Skeletal muscle cell (primary cell): ENCODE measurements at regions not wholly inside any gene's neighbourhood (a gene's known extent, or its start where the extent isn't known, plus 50 kb on each side); places are given as distances from the start of the nearest gene placed in this dataset.

Experiments used
- DNase-seq: peaks from one replicate; pipeline ENCODE4 v3.0.0-alpha.2; 2010; ENCODE audit warnings: low read depth
- H3K4me3 ChIP-seq: 2 replicates; pipeline ENCODE4 v1.5.1; 2011; ENCODE audit warnings: low read depth, mild to moderate bottlenecking, control low read depth, low read length, moderate library complexity

DNA sequence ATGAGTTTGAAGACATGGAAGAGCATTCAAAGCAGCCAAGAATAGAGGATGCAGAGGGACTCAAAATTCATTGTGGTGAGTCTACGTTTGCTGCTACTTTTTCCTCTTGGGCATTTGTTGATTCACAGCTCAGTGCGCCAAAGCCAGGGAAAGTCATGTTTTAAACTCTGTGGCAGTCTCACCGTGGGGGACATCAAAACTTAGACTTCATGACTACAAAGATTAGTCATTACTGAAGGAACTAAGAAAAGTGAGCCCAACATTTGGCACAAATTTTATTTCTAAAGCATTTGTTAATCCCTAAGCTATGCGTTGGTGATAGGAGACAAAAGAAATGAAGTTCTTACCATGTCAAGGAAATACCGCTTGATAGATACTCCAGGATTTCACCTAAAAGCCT lies 73.7 kb upstream of the MTAP start:
- H3K4me3 ChIP-seq = no peak overlapping the region
- DNase-seq = peak; percentile 69

GRCh38 chr9:21729648-21730047 lies 72.8 kb upstream of the MTAP start:
- H3K4me3 ChIP-seq = no peak overlapping the region
- no peak for DNase-seq

DNA sequence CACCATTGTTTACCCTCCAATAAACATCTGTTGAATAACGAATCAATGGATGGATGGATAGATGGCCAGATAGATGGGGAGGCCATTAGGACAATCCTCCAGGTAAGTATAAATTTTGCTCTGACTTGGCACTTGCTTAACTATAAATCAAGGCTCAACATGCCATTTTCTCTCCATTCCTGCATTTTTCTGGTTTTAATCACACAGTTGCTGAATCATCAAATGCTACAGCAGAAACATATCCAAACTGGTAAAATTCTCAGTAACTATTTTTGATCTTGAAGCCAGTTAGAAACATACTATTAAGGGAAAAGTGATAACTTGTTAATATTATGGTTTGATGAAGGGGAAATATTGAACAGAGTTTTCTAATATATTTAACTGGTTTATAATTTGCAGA lies 71.5 kb upstream of the MTAP start:
- no peak overlapping the region for H3K4me3 ChIP-seq
- DNase-seq = no peak

DNA sequence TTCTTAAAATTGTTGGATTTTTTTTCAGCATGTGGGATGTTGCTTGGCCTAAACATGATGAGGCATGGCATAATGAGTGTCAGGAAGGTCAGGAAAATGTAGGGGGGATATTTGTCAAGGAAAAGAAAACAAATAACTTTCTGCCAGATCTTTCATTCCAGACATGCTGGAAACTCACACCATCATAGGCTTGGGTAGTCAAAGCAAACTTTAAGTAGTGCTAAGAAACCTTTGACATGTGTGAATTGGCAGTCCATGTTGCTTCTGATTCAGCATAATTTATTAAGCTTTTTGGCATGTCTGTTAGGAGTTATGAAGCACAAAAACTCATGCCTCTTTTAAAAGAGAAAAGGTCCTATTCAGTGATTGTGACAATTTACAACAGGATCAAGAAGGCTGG lies 61.3 kb upstream of the MTAP start:
- no peak for DNase-seq

DNA sequence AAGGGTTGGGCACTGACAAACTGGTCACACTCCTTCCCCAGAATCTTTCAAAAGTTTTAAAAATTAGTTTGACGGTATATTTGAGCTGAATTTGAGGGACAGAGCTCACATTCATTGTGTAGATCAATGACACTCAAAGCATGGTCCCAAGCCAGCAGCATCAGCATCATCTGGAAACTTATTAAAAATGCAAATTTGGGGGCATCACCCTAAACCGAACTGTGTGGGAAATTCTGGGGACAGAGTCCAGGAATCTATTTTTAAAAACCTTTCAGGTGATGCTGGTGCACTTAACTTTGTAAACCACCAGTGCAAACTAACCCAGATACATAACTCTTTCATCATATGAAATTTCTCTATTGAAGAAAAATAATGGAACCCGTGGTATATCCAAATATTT lies 58.1 kb upstream of the MTAP start:
- DNase-seq = no peak
- no peak overlapping the region for H3K4me3 ChIP-seq

More for the DNA sequence above, 61.3 kb upstream of the MTAP start:
- H3K4me3 ChIP-seq = no peak overlapping the region

GRCh38 chr9:21744841-21745240 lies 57.6 kb upstream of the MTAP start:
- no peak overlapping the region for H3K4me3 ChIP-seq
- DNase-seq = peak; percentile 72

DNA sequence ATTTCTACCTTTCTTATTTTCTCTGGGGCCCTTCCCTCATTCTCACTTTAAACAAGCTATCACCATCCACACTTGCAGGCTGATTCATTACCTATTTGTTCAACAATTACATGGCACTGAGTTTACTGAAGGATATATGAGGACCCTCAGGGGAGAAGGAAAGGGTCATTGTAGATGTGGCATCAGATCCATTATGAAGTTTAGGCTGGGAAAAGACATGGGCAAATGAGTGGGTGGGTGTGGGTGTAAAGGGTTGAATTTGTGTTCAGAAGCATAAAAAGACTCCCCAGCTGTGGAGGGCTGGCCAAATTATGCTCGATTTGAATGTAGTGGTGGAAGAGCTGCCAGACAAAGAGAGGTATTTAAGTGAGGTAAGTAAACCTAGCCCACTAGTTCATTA lies 55.9 kb upstream of the MTAP start:
- no peak for DNase-seq
- H3K4me3 ChIP-seq = no peak overlapping the region

GRCh38 chr9:21747175-21747574 lies 55.3 kb upstream of the MTAP start:
- DNase-seq = peak; percentile 84

GRCh38 chr9:21750021-21750735 lies 52.3 kb upstream of the MTAP start:
- peak; percentile 67 for DNase-seq
- H3K4me3 ChIP-seq = no peak overlapping the region

More at GRCh38 chr9:21747175-21747574, 55.3 kb upstream of the MTAP start:
- H3K4me3 ChIP-seq = no peak overlapping the region

DNA sequence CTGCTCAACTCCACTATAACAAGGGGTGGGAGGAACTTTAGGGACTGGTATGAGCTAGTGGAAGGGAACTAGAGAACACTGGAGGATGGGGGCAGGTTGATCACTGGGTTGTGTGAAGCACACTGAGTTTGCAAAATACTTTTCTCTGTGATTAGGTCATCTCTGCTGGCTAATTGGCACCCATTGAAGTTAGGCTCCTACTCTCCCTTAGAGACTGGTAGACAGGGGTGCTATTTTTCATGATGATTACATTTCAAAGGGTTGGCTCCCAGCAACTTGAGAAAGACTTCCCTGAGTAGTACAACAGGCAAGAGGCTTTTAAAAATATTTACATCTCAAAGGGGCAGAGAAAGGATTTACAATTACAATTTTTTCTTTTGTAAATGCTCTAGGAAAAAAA lies 50.4 kb upstream of the MTAP start:
- no peak for DNase-seq
- no peak overlapping the region for H3K4me3 ChIP-seq
